ENCODE measurements at regions not wholly inside any gene's neighbourhood (a gene's known extent, or its start where the extent isn't known, plus 50 kb on each side); places are given as distances from the start of the nearest gene placed in this dataset.

DNA sequence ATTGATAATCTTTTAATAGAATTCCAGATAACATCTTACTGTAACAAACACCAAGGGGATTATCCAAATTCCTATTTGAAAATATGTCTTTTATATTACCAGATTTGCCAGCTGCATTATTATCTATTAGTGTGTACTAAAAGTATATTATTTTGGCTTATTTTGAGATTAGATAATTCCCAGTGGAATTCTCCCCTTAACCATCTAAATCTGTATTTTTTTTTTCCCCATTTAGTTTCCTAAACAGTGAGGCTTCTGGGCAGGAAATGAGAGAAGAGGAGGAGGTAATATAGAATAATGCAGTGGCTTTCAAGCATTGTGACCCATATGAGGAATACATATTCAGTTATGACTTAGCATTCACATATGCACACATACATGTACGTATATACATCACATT, 53.5 kb upstream of the ABL1 start:
- no peak for DNase-seq (ENCODE audit: low read depth in 2 of 2)

DNA sequence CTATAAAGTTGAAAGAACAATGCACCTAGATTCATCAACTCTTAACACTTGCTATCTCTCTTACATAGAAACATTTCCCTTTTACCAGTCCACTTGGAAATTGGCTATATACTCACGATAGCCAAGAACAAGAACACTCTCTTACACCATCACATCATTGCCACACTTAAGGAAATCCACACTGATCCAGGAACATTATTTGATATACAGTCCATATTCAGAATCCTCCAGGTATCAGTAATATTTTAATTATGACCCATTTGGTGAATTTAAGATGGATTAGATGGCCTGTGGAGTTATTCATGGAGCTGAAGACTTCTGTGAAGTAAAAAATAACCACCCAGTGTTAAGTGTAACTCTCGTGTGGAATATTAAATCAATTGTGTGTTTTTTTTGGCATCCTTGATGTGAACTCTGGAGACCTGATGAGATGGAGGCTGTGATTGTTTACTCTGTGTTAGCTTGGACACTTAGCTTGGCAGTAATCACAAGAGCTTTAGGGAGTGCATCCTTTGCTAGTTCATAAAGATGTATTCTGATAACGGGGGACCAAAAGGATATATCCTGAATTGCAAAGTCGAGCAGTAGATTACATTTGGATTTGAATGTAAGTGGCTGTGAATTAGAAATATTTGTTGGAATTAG, 52.0 kb upstream of the ABL1 start:
- no peak for DNase-seq (ENCODE audit: low read depth in 2 of 2)

DNA sequence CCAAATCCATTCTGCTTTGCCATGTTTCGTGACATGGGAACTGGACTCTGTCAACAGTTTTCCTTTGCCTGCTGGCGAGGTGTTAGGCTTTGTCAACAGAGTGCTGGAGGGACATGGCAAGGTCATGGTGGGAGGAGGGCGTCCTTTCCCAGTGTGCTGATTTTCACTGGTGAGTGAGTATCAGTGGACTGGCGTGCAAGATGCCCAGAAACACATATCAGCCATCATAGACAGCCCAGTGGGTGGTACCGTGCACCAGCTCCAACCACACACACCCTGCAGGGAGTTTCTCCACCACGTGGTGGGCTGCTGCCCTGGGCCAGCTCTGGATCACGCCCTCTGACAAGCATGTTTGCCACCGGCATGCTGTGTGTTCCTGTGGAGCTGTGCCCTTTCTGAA, 50.0 kb upstream of the ABL1 start:
- no peak for DNase-seq (ENCODE audit: low read depth in 2 of 2)
